ENCODE measurements at regions not wholly inside any gene's neighbourhood (a gene's known extent, or its start where the extent isn't known, plus 50 kb on each side); places are given as distances from the start of the nearest gene placed in this dataset.

DNA sequence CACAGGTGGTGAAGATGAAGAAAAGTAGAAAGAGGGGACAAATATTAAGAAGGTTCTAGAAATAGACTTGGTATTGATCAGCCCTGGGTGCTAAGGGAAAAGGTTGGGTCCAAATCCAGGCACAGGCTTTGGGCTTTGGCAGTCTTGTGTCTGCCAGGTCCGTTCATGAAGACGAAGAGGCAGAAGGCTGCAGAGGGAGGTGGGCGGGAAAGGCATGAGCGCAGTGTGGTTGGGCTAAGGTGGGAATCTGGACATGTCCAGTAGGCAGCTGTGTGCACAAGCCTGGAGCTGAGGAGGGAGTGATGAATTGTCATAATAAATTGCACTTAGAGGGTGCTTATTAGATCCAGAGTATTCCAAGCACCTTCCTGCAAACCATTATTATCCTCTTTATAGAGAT lies 105.7 kb upstream of the TEX51 start:
- DNase-seq (ENCODE audit: low read depth in 2 of 3, low spot score in 2 of 3), result no peak

DNA sequence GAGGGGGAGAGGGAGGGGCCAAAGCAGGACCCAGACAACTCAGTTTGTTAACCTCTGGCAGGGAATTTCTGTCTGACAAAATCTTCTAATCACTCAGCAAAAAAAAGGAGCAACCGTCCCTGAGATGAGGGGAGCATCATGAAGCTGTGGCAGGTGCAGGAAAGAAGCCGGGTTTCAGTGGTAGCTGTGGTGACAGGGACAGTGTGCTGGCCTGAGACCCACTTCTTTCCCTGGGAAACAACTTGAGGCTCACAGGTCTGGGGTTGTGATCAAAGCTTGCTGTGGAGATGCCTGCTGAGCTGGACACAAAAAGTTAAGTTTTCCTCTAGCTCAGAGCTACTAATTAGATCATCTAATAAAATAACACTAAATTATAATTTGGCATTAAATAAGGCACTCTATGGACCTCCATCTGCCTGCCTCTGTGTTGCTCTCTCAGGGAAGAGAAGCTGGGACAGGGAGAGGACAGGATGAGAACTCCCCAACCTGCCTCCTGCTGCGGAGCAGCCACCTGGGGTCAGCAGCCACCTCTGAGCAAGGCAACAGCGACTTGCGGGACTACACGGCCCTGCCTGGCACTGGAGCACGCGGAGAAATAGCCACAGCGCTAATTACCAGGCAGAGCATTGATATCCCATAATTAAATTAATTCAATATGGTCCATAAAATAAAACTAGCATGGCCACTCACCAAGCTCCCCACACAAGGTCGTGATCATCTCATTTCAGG lies 104.6 kb upstream of the TEX51 start:
- DNase-seq (ENCODE audit: low read depth in 2 of 3, low spot score in 2 of 3), result no peak

DNA sequence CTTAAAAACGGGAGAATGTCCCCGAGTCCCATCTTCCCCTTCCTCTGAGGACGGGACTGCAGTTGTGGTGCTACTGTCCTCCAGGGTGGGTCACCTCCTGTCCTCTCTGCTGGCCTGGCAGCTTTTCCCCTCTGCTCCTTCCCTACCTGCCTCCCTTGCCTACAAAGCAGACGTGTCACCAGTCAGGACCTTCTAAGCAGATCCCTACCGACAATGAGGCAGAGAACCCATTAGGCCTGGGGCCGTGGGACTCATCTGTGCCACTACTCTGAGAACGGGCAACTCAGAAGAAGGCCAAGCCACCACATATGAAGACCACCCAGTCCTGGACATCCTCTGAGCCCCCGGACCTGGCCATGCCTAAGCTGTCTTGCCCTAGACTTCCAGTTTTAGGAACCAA lies 103.0 kb upstream of the TEX51 start:
- DNase-seq (ENCODE audit: low read depth in 2 of 3, low spot score in 2 of 3), result no peak

DNA sequence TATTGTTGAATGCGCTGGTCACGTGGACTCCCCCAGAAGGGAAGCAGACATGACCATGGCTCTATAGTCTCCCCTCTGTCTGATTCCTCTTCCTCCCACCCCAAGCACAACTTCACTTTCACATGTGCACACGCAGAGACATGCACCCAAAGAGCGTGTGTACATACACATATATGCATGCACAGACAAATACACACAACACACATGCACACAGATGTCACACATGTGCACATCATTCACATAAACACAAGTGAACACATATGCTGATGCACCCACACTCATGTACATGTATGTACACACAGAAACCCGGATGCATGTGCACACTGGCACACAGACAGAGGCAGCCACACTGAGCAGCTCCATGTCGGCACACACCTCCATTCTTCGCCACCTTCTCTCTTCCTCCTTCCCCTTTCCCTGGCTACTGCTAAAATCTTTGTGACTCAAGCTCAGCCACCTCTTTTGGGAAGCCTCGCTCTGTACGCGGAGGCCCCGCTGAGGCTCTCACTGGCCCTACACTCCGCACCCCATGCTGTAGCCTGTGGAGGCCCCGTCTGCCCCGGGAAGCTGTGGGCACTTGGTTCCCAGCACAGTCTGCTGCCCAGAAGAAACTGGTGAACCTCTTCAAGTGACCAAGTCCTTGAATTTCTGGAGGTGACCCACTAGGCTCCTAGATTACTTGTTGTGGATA lies 101.6 kb upstream of the TEX51 start:
- DNase-seq (ENCODE audit: low read depth in 2 of 3, low spot score in 2 of 3), result no peak

DNA sequence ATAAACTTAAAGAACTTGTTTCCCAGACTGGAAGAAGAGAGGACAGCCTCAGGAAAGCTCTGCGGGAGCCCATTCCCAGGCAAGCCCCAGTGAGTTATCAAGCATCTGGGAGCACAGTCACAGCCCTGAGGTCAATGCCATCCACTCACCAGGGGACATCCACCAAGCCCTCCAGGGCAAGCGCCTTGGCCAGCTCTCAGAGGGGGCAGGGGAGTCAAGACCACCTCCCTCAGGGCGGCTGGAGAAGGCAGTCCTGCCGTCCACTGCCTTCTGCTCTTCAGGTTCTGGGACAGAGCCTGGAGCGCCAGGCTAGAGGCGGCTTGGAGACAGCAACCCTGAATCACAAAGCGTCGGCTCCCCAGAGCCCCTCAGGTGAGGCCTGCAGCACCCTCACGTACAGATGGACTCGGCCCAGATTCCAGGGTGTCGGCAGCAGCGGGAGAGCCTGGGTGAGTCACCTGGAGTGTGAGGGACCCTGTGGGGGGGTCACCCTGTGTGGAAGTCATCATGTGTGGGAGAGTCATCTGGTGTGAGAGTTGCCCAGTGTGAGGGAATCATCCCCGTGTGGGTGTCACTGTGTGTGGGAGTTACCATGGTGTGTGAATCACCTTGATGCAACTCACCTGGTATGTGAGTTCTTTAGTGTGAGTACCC lies 100.9 kb upstream of the TEX51 start:
- no peak for DNase-seq (ENCODE audit: low read depth in 2 of 3, low spot score in 2 of 3)

DNA sequence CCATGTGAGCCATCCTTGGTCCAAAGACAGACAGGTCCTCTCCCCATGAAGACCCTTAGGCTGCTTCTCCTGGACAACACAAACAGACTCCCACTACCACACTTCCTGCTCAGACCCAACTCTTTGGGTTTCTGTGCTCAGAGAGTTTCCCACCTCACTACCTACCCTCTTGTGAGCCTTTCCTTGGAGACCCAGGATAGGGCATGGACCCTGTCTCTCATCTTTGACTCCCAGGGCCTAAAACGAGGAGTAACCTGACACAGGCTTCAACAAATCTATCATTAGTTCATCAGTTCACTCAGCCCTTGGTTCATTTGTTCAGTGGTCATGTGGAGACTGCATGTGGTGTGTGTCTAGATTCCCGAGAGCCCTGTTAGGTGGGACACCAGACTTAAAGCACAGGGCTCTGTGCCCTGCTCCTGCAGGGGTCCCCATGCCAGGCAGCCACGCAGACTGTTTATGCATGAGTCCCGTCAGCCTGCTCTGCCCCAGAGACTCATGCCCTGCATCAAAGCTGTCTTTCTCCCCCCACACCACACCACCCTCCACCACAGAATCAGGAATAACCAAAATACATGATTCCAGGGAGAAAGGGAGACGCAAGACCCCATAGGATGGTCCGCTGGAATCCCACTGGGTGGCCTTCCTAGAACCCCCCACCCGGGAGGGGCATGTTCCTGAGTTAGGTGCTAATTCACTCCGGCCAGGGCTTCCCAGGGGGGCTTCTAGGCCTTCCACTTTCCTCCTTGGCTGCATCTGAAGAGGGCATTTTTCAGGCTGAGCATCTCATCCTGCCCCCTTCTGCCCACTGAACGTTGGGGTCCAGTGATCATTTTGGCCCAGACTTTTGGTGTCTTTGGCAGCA lies 100.2 kb upstream of the TEX51 start:
- no peak for DNase-seq (ENCODE audit: low read depth in 2 of 3, low spot score in 2 of 3)

DNA sequence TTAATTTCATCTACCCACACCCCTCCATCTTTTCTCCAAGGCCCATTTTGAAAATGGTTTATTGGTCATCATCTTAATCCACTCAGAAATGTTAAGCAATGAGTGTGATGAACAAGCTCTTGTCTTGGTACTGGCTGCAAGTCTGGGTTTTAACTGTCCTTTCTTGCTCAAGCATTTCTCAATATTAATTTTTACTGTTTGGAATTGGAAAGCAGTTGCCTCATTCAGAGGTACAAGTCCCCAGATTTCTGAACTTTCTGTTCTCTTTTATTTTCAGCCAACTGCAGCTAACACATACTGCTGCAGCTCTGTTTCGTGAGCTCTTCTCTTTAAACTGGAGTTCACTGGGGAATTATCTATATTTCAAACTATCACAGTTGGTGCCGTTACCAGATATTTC lies 99.4 kb upstream of the TEX51 start:
- DNase-seq (ENCODE audit: low read depth in 2 of 3, low spot score in 2 of 3), result no peak

DNA sequence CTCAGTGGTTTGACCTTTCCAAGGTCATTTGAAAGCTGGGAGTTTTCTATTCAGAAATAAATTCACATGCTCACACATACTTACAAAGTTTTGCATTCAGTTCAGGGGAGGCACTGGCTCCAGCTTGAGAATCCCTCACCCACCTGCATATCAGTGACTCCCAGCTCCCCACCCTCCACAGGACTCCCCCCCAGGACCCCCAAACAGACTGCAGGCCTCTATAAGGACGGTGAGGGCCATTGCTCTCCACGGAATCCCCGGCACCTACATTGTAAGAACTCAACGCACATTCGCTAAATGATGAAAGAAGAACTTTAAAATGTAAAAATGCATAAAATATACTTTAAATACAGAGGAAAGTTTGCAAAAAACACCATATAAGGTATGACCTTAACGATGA lies 97.2 kb upstream of the TEX51 start:
- DNase-seq (ENCODE audit: low read depth in 2 of 3, low spot score in 2 of 3), result no peak

DNA sequence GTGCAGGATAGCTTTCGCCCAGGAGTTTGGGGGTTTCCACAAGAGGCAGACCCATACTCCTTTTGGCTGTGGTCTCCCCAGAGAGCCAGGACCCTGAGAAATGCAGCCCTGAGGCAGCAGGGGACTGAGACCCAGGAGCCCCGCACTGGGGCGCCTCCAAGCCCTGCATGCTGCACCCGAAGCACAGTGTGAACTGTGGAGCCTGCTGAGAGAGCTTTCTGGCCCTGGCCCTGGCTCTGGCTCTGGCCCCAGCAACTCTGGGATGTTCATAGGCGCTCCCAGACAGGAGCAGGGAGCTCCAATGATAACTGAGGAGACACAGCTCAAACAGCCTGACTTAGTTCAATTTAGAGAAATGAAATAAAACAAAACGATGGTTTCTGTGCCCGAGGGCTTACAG lies 96.4 kb upstream of the TEX51 start:
- DNase-seq (ENCODE audit: low read depth in 2 of 3, low spot score in 2 of 3), result no peak

DNA sequence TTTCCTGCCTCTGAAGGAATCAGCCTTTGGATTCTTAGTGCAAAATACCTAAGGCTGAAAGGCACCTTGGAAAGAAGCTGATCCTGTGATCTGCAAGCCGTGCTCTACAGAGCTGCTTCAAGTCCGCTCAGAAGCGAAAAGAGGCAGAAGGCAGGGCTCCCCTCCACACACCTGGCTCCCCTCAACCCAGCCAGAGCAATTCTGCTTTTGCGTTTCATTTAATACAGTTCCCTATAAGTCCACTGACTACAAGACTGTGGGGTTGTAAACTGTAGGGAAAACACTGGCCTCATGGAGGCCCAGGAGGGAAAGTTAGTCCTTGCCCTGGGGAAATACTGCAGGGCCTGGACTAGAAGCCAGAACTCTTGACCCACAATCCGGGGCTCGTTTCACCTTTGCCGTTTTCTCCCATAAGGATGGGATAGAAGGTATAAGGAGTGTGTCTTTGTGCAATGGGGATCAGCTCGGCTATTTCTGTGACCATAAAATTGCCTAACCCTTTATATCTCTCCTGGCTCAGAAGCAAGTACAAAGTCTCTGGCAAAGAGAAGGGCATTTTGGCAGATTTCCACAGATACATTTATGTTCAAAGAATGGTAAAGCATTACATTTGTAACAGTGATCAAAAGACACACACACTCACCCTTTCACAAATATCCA lies 95.8 kb upstream of the TEX51 start:
- no peak for DNase-seq (ENCODE audit: low read depth in 2 of 3, low spot score in 2 of 3)

DNA sequence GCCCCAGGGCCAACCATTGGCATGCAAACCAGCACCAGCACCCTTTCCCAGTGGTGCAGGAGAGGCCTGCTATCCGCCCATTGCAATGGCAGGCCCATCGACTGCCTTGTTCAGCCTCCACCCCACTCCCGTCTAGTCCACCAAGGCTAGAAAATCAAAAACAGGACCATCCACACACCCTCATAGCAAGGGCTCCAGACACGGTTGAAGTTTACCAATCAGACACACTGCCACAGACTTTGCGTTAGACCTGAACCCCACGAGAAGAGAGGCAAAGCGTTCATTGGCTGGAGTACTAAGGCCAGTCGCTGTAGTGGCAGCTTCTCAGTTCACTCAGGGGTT lies 95.3 kb upstream of the TEX51 start:
- DNase-seq (ENCODE audit: low read depth in 2 of 3, low spot score in 2 of 3), result no peak

DNA sequence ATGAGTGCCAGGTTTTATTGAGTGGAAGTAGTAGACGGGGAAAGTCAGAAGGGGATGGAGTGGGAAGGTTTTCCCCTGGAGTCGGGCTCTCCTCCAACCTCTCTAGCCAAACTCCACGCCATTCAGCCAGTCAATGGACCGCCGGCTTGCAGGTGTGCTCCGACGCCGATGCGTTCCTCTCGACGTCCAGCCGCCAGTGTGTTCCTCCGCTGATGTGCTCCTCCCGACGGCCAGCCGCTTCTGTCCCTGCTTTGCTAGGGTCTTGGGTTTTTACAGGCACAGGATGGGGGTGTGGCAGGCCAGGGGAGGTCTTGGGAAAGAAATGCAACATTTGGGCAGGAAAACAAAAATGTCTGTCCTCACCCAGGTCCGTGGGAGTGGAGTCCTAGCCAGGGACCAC lies 94.3 kb upstream of the TEX51 start:
- DNase-seq (ENCODE audit: low read depth in 2 of 3, low spot score in 2 of 3), result no peak

DNA sequence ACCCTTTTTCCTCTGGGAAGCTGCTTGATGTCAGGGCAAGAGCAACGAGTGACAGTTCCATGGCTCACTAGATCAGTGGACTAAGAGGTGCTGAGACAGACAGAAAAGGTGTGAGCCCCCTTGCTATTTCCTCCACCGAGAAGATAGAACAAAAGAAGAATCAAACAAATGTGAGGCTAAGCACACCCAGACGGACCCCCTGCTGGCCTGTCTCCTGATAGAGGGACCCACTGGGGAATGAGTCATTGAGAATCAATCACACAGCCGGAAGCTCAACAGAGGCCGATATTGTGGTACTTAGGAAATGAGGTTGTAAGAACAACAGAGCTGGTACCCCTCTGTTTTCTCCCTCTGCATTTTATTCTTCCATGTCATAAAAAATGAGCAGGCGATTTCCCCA lies 89.8 kb upstream of the TEX51 start:
- no peak for DNase-seq (ENCODE audit: low read depth in 2 of 3, low spot score in 2 of 3)

DNA sequence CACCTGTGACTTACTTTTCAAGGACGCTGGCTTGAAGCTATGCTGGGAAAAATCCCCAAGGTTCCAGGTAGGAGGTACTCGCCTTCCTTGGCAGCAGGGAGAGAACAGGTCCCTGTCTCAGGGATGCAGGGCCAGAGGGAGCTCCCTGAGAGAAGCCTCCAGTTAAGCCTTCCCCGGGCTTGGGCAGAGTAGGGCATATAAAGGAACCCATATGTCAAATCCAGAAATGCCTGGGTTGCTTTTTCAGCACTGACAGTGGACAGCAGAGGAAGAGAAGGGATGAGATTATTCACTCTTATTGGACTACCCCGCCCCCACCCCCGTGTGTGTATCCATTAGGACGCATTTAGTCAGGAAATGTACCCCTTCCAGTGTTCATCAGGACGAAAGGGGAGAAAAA lies 89.3 kb upstream of the TEX51 start:
- no peak for DNase-seq (ENCODE audit: low read depth in 2 of 3, low spot score in 2 of 3)

DNA sequence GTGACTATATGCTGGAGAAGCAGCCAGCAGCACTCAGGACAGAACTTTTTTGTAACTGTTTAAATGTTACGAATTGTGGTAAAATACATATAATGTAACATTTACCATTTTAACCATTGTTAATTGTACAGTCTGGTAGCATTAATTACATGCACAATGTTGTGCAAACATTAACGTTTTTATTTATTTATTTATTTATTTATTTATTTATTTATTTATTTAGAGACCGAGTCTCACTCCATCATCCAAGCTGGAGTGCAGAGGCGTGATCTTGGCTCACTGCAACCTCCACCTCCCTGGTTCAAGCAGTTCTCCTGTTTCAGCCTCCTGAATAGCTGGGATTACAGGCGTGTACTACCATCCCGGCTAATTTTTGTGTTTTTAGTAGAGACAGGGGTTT lies 88.7 kb upstream of the TEX51 start:
- DNase-seq (ENCODE audit: low read depth in 2 of 3, low spot score in 2 of 3), result no peak

DNA sequence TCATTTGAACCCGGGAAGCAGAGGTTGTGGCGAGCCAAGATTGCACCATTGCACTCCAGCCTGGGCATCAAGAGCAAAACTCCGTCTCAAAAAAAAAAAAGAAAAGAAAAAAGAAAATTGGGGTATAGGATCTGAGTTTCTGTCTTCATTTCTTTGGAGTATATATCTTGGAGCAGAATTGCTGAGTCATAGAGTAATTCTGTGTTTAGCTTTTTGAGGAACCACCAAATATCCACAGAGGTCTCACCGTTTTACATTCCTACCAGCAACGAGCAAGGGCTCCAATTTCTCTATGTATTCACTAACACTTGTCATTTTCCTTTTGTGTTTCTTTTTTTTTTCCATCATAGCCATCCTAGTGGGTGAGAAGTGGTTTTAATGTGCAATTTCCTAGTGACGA lies 87.6 kb upstream of the TEX51 start:
- no peak for DNase-seq (ENCODE audit: low read depth in 2 of 3, low spot score in 2 of 3)

DNA sequence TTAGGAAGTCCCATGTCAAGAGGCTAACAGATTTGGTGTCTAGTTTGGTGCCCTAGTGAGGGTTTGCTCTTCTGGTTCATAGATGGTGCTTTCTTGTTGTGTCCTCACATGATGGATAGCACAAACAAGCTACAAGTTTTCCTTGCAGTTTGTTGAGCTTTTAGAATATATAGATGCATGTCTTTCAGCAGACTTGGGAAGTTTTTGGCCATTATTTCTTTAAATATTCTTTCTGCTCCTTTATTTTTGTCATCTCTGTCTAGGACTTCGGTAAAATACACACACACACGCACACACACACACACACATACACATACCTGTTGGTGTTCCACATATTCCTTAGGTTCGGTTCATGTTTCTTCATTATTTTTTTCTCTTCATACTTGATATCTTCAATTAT lies 81.5 kb upstream of the TEX51 start:
- no peak for DNase-seq (ENCODE audit: low read depth in 2 of 3, low spot score in 2 of 3)

DNA sequence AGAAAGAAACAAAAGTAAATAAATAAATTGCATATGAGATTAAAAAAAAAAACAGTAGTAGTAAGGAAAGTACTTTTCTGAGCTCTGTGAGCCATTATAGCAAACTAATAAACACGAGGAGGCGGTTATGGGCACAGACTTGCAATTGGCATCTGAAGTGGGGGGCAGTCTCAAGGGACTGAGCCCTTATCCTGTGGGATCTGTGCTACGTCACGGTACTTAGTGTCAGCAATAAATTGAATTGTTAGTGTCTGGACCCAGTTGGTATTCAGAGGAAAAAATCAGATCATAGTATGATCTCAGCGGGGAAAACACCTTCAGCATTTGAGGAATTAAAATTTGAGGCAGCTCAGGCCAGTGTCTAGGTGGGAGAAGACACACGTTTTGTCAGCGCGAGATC lies 76.6 kb upstream of the TEX51 start:
- no peak for DNase-seq (ENCODE audit: low read depth in 2 of 3, low spot score in 2 of 3)

DNA sequence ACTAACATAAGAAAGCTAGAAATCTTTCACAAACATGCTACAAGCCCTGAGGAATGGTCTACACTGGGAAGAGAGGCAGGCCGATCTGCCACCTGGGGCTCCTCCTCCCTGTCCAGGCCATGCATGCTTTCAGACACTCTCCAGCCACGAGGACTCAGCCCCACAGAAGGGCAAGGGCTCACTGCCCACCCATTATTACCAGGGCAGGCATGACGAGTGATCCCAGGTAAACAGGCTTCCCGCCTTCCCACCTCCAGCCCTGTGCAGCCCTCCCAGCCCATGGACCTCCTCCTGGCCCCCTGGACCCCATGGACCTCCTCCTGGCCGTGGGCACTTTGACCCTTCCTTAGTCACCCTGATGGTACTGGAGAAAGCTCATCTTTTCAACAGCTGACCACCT lies 75.8 kb upstream of the TEX51 start:
- DNase-seq (ENCODE audit: low read depth in 2 of 3, low spot score in 2 of 3), result no peak

DNA sequence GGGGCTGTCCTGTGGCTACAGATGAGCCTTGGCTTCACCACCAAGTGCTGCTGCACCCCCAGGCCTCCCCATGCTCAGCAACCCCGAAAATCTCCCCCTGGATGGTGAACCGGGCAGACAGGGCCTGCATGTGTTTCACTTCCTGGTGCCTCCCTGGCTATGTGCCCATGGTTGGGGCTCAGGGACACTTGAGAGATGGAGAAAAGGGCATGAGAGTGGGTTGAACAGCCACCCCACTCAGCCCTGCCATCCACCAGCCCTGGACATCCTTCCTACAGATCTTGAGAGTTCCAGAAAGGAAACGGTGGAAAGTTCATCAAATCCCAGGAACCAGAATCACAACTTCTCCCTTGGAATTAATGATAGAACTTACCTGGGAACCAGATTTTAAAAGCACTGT lies 74.7 kb upstream of the TEX51 start:
- no peak for DNase-seq (ENCODE audit: low read depth in 2 of 3, low spot score in 2 of 3)

DNA sequence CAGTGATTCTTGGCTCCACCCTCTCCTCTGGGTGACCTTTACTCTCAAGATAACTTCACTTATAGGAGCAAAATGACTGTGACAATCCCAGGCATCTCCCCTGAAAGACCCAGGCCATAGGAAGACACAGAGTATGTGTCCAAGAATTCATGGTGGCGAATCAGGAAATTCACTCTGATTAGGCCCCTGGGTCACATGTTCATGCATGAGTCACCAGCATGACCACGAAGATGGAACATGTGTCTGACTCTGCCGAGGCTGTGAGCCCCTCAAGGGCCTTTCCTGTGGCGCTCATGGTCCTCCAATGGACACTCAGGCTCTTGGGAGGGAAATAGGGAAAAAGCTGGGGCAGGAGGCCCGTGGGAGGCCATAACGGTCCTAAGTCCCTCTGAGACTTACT lies 74.0 kb upstream of the TEX51 start:
- DNase-seq (ENCODE audit: low read depth in 2 of 3, low spot score in 2 of 3), result no peak

Data from activated CD8-positive, alpha-beta memory T cell treated with anti-CD3 and anti-CD28 coated beads for 48 hours (primary cell).